ENCODE measurements at regions not wholly inside any gene's neighbourhood (a gene's known extent, or its start where the extent isn't known, plus 50 kb on each side); places are given as distances from the start of the nearest gene placed in this dataset.

- POLR2A ChIA-PET = no interaction called here
- CTCF ChIA-PET = no interaction called here
Observed at GRCh38 chr4:117227925-117228324, 142.5 kb upstream of the TRAM1L1 start.

GRCh38 chr4:117239434-117239833 is 154.1 kb upstream of the TRAM1L1 start:
- ChIA-PET POLR2A (no interaction called here), CTCF (no interaction called here)
- no peak for DNase-seq (ENCODE audit: extremely low spot score)
- TF ChIP-seq ELF4 (IDR thresholded peaks at IDR 0.05) (no peak), BHLHE40 (IDR thresholded peaks at IDR 0.05; ENCODE audit: borderline replicate concordance) (no peak)

More at GRCh38 chr4:117227925-117228324, 142.5 kb upstream of the TRAM1L1 start:
- TF ChIP-seq ZNF384 (IDR thresholded peaks at IDR 0.05) (no peak), FOXA1 (IDR thresholded peaks at IDR 0.05) (no peak), SP1 (IDR thresholded peaks at IDR 0.05) (no peak), SUZ12 (IDR thresholded peaks at IDR 0.05) (no peak), ARNT (IDR thresholded peaks at IDR 0.05) (no peak), FOXM1 (IDR thresholded peaks at IDR 0.05; ENCODE audit: borderline replicate concordance) (no peak), L3MBTL2 (conservative IDR thresholded peaks at IDR 0.05) (no peak), PKNOX1 (IDR thresholded peaks at IDR 0.05) (no peak), TARDBP (IDR thresholded peaks at IDR 0.05) (no peak), ELF4 (IDR thresholded peaks at IDR 0.05) (no peak), BHLHE40 (IDR thresholded peaks at IDR 0.05; ENCODE audit: borderline replicate concordance) (no peak), NFRKB (IDR thresholded peaks at IDR 0.05) (no peak), CTBP1 (IDR thresholded peaks at IDR 0.05; ENCODE audit: borderline replicate concordance) (no peak), FOXK2 (IDR thresholded peaks at IDR 0.05) (no peak), HDGF (IDR thresholded peaks at IDR 0.05; ENCODE audit: borderline replicate concordance) (no peak), LEF1 (IDR thresholded peaks at IDR 0.05; ENCODE audit: borderline replicate concordance) (no peak)
- no peak for DNase-seq (ENCODE audit: extremely low spot score)

GRCh38 chr4:117249333-117249732 is 164.0 kb upstream of the TRAM1L1 start:
- no peak for DNase-seq (ENCODE audit: extremely low spot score)
- ChIA-PET POLR2A (no interaction called here), CTCF (no interaction called here)
- TF ChIP-seq SP1 (IDR thresholded peaks at IDR 0.05) (no peak), ZNF384 (IDR thresholded peaks at IDR 0.05) (no peak), FOXA1 (IDR thresholded peaks at IDR 0.05) (no peak), SUZ12 (IDR thresholded peaks at IDR 0.05) (no peak), ELF4 (IDR thresholded peaks at IDR 0.05) (no peak), LEF1 (IDR thresholded peaks at IDR 0.05; ENCODE audit: borderline replicate concordance) (no peak), PKNOX1 (IDR thresholded peaks at IDR 0.05) (no peak)

- ChIA-PET POLR2A (no interaction called here), CTCF (no interaction called here)
- TF ChIP-seq HDGF (IDR thresholded peaks at IDR 0.05; ENCODE audit: borderline replicate concordance) = no peak
- TF ChIP-seq FOXM1 (IDR thresholded peaks at IDR 0.05; ENCODE audit: borderline replicate concordance) = no peak
- no peak for TF ChIP-seq FOXK2 (IDR thresholded peaks at IDR 0.05)
- TF ChIP-seq FOXA1 (IDR thresholded peaks at IDR 0.05) = no peak
- no peak for TF ChIP-seq PKNOX1 (IDR thresholded peaks at IDR 0.05)
- no peak for TF ChIP-seq SUZ12 (IDR thresholded peaks at IDR 0.05)
- no peak for TF ChIP-seq L3MBTL2 (conservative IDR thresholded peaks at IDR 0.05)
- no peak for TF ChIP-seq TARDBP (IDR thresholded peaks at IDR 0.05)
- TF ChIP-seq ARNT (IDR thresholded peaks at IDR 0.05) = no peak
- no peak for TF ChIP-seq NFRKB (IDR thresholded peaks at IDR 0.05)
- no peak for TF ChIP-seq ZNF384 (IDR thresholded peaks at IDR 0.05)
- no peak for TF ChIP-seq LEF1 (IDR thresholded peaks at IDR 0.05; ENCODE audit: borderline replicate concordance)
- no peak for TF ChIP-seq CTBP1 (IDR thresholded peaks at IDR 0.05; ENCODE audit: borderline replicate concordance)
- no peak for TF ChIP-seq BHLHE40 (IDR thresholded peaks at IDR 0.05; ENCODE audit: borderline replicate concordance)
- TF ChIP-seq SP1 (IDR thresholded peaks at IDR 0.05) = no peak
- no peak for TF ChIP-seq ELF4 (IDR thresholded peaks at IDR 0.05)
Observed at GRCh38 chr4:117264072-117264471, 178.7 kb upstream of the TRAM1L1 start.

GRCh38 chr4:117267317-117267716 is 181.9 kb upstream of the TRAM1L1 start:
- CTCF ChIA-PET = no interaction called here
- no peak for TF ChIP-seq ARNT (IDR thresholded peaks at IDR 0.05)
- TF ChIP-seq FOXA1 (IDR thresholded peaks at IDR 0.05) = no peak
- TF ChIP-seq SP1 (IDR thresholded peaks at IDR 0.05) = no peak
- no peak for TF ChIP-seq BHLHE40 (IDR thresholded peaks at IDR 0.05; ENCODE audit: borderline replicate concordance)
- no peak for TF ChIP-seq HDGF (IDR thresholded peaks at IDR 0.05; ENCODE audit: borderline replicate concordance)
- TF ChIP-seq ZNF384 (IDR thresholded peaks at IDR 0.05) = no peak
- no peak for TF ChIP-seq ELF4 (IDR thresholded peaks at IDR 0.05)
- no peak for TF ChIP-seq CTBP1 (IDR thresholded peaks at IDR 0.05; ENCODE audit: borderline replicate concordance)
- TF ChIP-seq L3MBTL2 (conservative IDR thresholded peaks at IDR 0.05) = no peak
- no peak for TF ChIP-seq NFRKB (IDR thresholded peaks at IDR 0.05)
- TF ChIP-seq PKNOX1 (IDR thresholded peaks at IDR 0.05) = no peak
- no peak for TF ChIP-seq TARDBP (IDR thresholded peaks at IDR 0.05)
- no peak for TF ChIP-seq LEF1 (IDR thresholded peaks at IDR 0.05; ENCODE audit: borderline replicate concordance)
- TF ChIP-seq FOXK2 (IDR thresholded peaks at IDR 0.05) = no peak
- no peak for TF ChIP-seq SUZ12 (IDR thresholded peaks at IDR 0.05)
- no peak for TF ChIP-seq FOXM1 (IDR thresholded peaks at IDR 0.05; ENCODE audit: borderline replicate concordance)
- no peak for DNase-seq (ENCODE audit: extremely low spot score)
- POLR2A ChIA-PET = no interaction called here

More at GRCh38 chr4:117264072-117264471, 178.7 kb upstream of the TRAM1L1 start:
- DNase-seq (ENCODE audit: extremely low spot score) = no peak

GRCh38 chr4:117284736-117285135 is 199.4 kb upstream of the TRAM1L1 start:
- ChIA-PET POLR2A (no interaction called here), CTCF (no interaction called here)
- DNase-seq (ENCODE audit: extremely low spot score) = no peak
- TF ChIP-seq L3MBTL2 (conservative IDR thresholded peaks at IDR 0.05) = no peak
- no peak for TF ChIP-seq ARNT (IDR thresholded peaks at IDR 0.05)
- TF ChIP-seq TARDBP (IDR thresholded peaks at IDR 0.05) = no peak
- TF ChIP-seq FOXK2 (IDR thresholded peaks at IDR 0.05) = no peak
- no peak for TF ChIP-seq NFRKB (IDR thresholded peaks at IDR 0.05)
- TF ChIP-seq FOXA1 (IDR thresholded peaks at IDR 0.05) = no peak
- no peak for TF ChIP-seq SP1 (IDR thresholded peaks at IDR 0.05)
- TF ChIP-seq ZNF384 (IDR thresholded peaks at IDR 0.05) = no peak
- no peak for TF ChIP-seq LEF1 (IDR thresholded peaks at IDR 0.05; ENCODE audit: borderline replicate concordance)
- TF ChIP-seq PKNOX1 (IDR thresholded peaks at IDR 0.05) = no peak

Measured in HEK293T (cell line).